ENCODE measurements at regions not wholly inside any gene's neighbourhood (a gene's known extent, or its start where the extent isn't known, plus 50 kb on each side); places are given as distances from the start of the nearest gene placed in this dataset.

- TF ChIP-seq, protein P1, sequence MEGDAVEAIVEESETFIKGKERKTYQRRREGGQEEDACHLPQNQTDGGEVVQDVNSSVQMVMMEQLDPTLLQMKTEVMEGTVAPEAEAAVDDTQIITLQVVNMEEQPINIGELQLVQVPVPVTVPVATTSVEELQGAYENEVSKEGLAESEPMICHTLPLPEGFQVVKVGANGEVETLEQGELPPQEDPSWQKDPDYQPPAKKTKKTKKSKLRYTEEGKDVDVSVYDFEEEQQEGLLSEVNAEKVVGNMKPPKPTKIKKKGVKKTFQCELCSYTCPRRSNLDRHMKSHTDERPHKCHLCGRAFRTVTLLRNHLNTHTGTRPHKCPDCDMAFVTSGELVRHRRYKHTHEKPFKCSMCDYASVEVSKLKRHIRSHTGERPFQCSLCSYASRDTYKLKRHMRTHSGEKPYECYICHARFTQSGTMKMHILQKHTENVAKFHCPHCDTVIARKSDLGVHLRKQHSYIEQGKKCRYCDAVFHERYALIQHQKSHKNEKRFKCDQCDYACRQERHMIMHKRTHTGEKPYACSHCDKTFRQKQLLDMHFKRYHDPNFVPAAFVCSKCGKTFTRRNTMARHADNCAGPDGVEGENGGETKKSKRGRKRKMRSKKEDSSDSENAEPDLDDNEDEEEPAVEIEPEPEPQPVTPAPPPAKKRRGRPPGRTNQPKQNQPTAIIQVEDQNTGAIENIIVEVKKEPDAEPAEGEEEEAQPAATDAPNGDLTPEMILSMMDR (IDR thresholded peaks at IDR 0.05; ENCODE audit: low read depth, low read length): no peak
- no peak for DNase-seq
Measured at GRCh38 chr4:31088600-31089230, 368.5 kb downstream of the PCDH7 start.

GRCh38 chr4:31089815-31090214, 369.6 kb downstream of the PCDH7 start:
- H3K36me3 ChIP-seq: no peaks in the 10 kb centered on the region
- H3K27me3 ChIP-seq: no peaks in the 10 kb centered on the region
- no peak overlapping the region for H3K4me3 ChIP-seq (ENCODE audit: low read depth, low read length)
- no peaks in the 10 kb centered on the region for H3K9me3 ChIP-seq
- peaks cover 17% of the 10 kb centered on the region for H3K4me1 ChIP-seq
- peak; percentile 18 for DNase-seq
- TF ChIP-seq, protein P1 (IDR thresholded peaks at IDR 0.05; ENCODE audit: low read depth, low read length): no peak

More at GRCh38 chr4:31088600-31089230, 368.5 kb downstream of the PCDH7 start:
- Histone ChIP-seq H3K4me1 (peaks cover 9% of the 10 kb centered on the region), H3K36me3 (no peaks in the 10 kb centered on the region), H3K9me3 (no peaks in the 10 kb centered on the region), H3K27me3 (no peaks in the 10 kb centered on the region), H3K4me3 (ENCODE audit: low read depth, low read length) (no peak overlapping the region)

GRCh38 chr4:31094474-31094873, 374.3 kb downstream of the PCDH7 start:
- Histone ChIP-seq H3K36me3 (no peaks in the 10 kb centered on the region), H3K4me1 (peaks cover 17% of the 10 kb centered on the region), H3K4me3 (ENCODE audit: low read depth, low read length) (no peak overlapping the region), H3K9me3 (no peaks in the 10 kb centered on the region), H3K27me3 (no peaks in the 10 kb centered on the region)
- TF ChIP-seq, protein P1 (IDR thresholded peaks at IDR 0.05; ENCODE audit: low read depth, low read length): no peak
- peak; percentile 8 for DNase-seq

DNA sequence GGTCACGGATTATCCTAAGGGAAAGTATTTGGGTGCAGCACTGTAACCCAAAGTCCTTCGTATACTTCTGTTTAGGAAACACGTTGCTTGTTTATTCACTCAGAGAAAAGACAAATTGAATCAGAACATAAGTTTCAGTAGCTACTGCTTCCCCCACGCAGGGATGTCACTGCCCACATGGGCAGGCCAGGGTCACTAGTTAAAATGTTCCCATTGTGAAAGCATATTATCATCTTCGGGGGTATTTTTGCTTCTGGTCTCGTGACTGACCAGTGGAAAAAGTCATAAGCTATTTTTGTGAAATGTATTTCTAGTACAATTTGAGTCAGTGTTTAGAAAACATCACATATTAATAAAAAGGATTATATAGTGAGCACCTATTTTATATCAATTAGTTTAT, 377.8 kb downstream of the PCDH7 start:
- TF ChIP-seq, protein P1 (IDR thresholded peaks at IDR 0.05; ENCODE audit: low read depth, low read length): no peak

DNA sequence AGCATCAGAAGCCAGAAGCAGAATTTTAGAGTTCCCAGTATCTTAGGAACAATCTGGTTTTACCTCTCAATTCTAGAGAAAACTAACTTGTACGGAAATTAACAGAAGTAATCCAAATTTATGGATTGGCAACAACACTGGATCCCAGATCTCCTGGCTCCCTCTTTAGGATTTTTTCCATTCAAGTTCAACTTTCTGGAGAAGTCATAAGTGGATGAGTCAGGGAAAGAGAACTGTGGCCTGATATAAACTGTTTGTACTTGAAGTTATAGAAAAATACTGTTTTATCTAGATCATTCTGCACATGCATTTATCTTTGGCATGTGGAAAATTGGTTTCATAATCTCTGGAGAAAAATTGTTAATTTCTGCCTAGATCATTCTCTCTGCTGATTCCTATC, 380.4 kb downstream of the PCDH7 start:
- TF ChIP-seq, protein P1 (IDR thresholded peaks at IDR 0.05; ENCODE audit: low read depth, low read length): no peak
- no peaks in the 10 kb centered on the region for H3K27me3 ChIP-seq
- H3K9me3 ChIP-seq: no peaks in the 10 kb centered on the region
- H3K4me1 ChIP-seq: peaks cover 2% of the 10 kb centered on the region; the same call in 1 of the 2 replicates
- DNase-seq: no peak
- H3K36me3 ChIP-seq: no peaks in the 10 kb centered on the region
- H3K4me3 ChIP-seq (ENCODE audit: low read depth, low read length): no peak overlapping the region

More for the DNA sequence above, 377.8 kb downstream of the PCDH7 start:
- no peak for DNase-seq
- Histone ChIP-seq H3K4me1 (peaks cover 13% of the 10 kb centered on the region), H3K27me3 (no peaks in the 10 kb centered on the region), H3K4me3 (ENCODE audit: low read depth, low read length) (no peak overlapping the region), H3K36me3 (no peaks in the 10 kb centered on the region), H3K9me3 (no peaks in the 10 kb centered on the region)

DNA sequence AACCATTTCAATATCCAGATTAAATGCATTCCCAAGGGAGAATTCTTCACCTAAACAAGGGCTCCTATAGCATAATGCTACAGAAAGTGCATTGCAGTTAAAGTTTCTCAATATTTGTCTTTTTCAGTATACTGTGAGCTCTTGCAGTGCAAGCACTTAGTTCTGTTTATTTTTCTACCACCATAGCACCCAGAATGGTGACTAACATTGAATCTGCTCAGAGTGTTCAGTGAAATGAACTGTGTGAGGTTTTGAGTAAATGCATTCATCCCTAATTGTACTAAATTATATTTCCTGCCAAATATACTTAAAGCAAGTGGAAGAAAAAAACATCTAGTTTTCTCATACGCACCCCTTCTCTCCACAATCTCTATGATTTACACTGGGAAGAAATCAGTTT, 383.9 kb downstream of the PCDH7 start:
- TF ChIP-seq, protein P1 (IDR thresholded peaks at IDR 0.05; ENCODE audit: low read depth, low read length): no peak
- Histone ChIP-seq H3K27me3 (no peaks in the 10 kb centered on the region), H3K4me1 (peaks cover 2% of the 10 kb centered on the region), H3K36me3 (no peaks in the 10 kb centered on the region), H3K9me3 (no peaks in the 10 kb centered on the region), H3K4me3 (ENCODE audit: low read depth, low read length) (no peak overlapping the region)
- DNase-seq: no peak

All from BE2C (cell line).